Lower leg skin (tissue), 4 donors: ENCODE measurements at regions not wholly inside any gene's neighbourhood (a gene's known extent, or its start where the extent isn't known, plus 50 kb on each side); places are given as distances from the start of the nearest gene placed in this dataset.

Source experiments
- DNase-seq, 2 donors: peaks; one replicate each; pipeline ENCODE4 v3.0.0-alpha.2; 2019; ENCODE audit warnings: low spot score in 2 of 2
- H3K4me3 ChIP-seq: fragments of 200-600 bp; sonication (generic); 2 replicates; pipeline ENCODE4 v1.5.1; 2017; ENCODE audit warnings: mild to moderate bottlenecking, low read depth; ENCODE audit not compliant: poor library complexity, severe bottlenecking
- POLR2A ChIP-seq, 2 donors: fragments of 450-650 bp; IDR thresholded peaks; one replicate each; pipeline ENCODE4 v1.6.1; 2016 to 2017; ENCODE audit warnings: antibody characterized with exemption in 2 of 2, mild to moderate bottlenecking in 1 of 2, moderate library complexity in 1 of 2
- WGBS, 2 donors: methylation state at CpG; one replicate each; pipeline ENCODE4 v1.1.5; 2018; 5-methylcytosine and 5-hydroxymethylcytosine counted together
- intact Hi-C: fragments of 100-400 bp; cut with DNase I; formaldehyde crosslinking; loops from one replicate; pipeline ENCODE4 v1.15.0; 2023; ENCODE audit warnings: low total_unique reads
- TF ChIP-seq, protein P1 (sequence below), 3 donors: fragments of 450-650 bp; IDR thresholded peaks; one replicate each; pipeline ENCODE4 v1.5.1; 2016; ENCODE audit warnings: antibody characterized with exemption in 3 of 3, mild to moderate bottlenecking in 3 of 3, moderate library complexity in 2 of 3

DNA sequence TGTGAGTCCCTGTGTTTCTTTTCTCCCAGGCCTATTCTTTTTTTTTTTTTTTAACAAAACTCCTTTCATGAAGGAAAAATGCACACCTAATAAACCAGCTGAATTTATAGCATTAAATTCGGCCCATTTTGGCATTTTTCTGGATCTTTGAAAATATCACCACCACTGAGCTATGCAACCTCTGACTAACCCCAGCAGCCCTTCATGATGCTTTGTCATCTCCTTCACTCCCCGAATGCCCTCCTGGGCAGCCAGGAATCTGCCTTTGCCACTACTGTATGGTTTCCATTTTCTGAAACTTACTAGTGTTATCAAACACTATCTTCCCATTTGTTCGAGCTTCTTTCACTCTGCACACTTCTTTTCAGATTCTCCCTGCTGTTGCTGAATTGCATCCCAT, 97.9 kb downstream of the ZNF280B start:
- no peak for TF ChIP-seq POLR2A (IDR thresholded peaks at IDR 0.05)
- TF ChIP-seq, protein P1, sequence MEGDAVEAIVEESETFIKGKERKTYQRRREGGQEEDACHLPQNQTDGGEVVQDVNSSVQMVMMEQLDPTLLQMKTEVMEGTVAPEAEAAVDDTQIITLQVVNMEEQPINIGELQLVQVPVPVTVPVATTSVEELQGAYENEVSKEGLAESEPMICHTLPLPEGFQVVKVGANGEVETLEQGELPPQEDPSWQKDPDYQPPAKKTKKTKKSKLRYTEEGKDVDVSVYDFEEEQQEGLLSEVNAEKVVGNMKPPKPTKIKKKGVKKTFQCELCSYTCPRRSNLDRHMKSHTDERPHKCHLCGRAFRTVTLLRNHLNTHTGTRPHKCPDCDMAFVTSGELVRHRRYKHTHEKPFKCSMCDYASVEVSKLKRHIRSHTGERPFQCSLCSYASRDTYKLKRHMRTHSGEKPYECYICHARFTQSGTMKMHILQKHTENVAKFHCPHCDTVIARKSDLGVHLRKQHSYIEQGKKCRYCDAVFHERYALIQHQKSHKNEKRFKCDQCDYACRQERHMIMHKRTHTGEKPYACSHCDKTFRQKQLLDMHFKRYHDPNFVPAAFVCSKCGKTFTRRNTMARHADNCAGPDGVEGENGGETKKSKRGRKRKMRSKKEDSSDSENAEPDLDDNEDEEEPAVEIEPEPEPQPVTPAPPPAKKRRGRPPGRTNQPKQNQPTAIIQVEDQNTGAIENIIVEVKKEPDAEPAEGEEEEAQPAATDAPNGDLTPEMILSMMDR (IDR thresholded peaks at IDR 0.05), result no peak
- H3K4me3 ChIP-seq, result no peak overlapping the region
- intact Hi-C loops, result no loop called here
- DNase-seq, result peak in 1 of 2 donors; percentile 39
- WGBS, 2 donors, result 60 to 66% methylated on average over 3 of the region's 3 CpGs

DNA sequence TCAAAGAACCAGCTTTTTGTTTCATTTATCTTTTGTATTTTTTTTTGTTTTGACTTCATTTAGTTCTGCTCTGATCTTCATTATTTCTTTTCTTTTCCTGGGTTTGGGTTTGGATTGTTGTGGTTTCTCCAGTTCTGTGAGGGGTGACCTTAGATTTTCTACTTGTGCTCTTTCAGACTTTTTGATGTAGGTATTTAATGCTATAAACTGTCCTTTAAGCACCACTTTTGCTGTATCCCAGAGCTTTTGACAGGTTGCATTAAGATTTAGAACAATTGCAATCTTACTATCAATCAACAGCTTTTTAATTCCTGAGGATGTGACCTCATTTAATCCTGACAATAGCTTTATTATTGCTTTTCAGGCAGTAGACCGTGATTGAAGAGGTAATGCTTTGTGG, 94.3 kb downstream of the ZNF280B start:
- DNase-seq, result no peak
- 41 to 51% methylated on average over 1 of the region's 1 CpG for WGBS, 2 donors
- intact Hi-C loops, result no loop called here
- H3K4me3 ChIP-seq, result no peak overlapping the region
- TF ChIP-seq, protein P1 (IDR thresholded peaks at IDR 0.05), result no peak
- TF ChIP-seq POLR2A (IDR thresholded peaks at IDR 0.05), result no peak

DNA sequence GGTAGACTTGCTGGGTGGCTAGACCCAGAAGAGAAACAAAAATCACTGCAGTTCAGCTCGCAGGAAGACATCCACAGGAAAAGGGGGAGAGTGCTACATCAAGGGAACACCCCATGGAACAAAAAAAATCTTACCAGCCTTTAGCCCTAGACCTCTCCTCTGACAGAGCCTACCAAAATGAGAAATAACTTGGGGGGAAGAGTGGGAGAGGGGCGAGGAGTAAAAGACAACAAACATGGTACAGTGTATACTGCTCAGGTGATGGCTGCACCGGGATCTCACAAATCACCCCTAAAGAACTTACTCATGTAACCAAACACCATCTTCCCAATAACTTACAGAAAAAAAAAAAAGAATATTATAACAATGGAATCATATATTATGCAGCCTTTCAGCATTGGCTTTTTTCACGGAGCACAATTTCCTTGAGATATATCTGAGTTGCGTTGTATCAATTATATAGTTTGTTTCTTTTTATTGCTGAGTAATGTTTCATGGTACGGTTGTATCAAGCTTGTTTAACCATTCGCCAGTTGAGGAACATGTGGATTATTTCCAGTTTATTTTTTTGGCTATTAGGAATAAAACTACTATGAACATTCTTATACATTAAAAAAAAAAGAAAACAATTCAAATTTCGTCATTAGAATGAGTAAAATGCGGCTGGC, 90.9 kb downstream of the ZNF280B start:
- no peak for DNase-seq
- WGBS, 2 donors, result 80 to 83% methylated on average over 9 of the region's 9 CpGs
- H3K4me3 ChIP-seq, result no peak overlapping the region
- intact Hi-C loops, result no loop called here
- TF ChIP-seq POLR2A (IDR thresholded peaks at IDR 0.05), result no peak
- TF ChIP-seq, protein P1 (IDR thresholded peaks at IDR 0.05), result no peak

DNA sequence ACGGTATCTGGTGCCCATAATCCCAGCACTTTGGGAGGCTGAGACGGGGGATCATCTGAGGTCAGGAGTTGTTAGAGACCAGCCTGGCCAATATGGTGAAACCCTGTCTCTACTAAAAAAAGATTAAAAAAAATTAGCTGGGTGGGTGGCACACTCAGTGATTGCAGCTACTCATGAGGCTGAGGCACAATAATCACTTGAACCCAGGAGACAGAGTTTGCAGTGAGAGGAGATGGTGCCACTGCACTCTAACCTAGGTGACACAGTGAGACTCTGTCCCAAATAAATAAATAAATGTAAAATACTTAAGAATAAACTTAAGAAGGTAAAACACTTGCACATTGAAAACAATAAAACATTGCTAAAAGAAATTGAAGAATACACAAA, 90.4 kb downstream of the ZNF280B start:
- H3K4me3 ChIP-seq, result no peak overlapping the region
- no peak for TF ChIP-seq POLR2A (IDR thresholded peaks at IDR 0.05)
- TF ChIP-seq, protein P1 (IDR thresholded peaks at IDR 0.05), result no peak
- intact Hi-C loops, result no loop called here
- 91% methylated on average over 2 of the region's 2 CpGs for WGBS, 2 donors
- DNase-seq, result peak in 1 of 2 donors; percentile 23

DNA sequence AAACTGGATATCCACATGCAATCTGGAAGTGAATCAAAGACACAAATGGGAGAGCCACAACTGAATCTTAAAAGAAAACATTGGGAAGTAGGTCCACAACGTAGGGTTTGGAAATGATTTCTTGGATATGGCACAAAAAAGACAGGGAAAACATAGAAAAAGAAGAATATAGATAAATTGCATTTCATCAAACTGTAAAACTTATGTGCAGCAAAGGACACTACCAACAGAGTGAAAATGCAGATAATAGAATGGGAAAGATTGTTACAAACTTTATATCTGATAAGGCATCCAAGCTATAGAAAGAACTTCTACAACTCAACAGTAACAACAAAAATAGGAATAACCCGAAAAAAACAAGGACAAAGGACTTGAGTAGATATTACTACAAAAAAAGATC, 89.6 kb downstream of the ZNF280B start:
- H3K4me3 ChIP-seq, result no peak overlapping the region
- DNase-seq, result no peak
- 66 to 69% methylated on average over 2 of the region's 2 CpGs for WGBS, 2 donors
- TF ChIP-seq, protein P1 (IDR thresholded peaks at IDR 0.05), result no peak
- no peak for TF ChIP-seq POLR2A (IDR thresholded peaks at IDR 0.05)
- intact Hi-C loops, result no loop called here

DNA sequence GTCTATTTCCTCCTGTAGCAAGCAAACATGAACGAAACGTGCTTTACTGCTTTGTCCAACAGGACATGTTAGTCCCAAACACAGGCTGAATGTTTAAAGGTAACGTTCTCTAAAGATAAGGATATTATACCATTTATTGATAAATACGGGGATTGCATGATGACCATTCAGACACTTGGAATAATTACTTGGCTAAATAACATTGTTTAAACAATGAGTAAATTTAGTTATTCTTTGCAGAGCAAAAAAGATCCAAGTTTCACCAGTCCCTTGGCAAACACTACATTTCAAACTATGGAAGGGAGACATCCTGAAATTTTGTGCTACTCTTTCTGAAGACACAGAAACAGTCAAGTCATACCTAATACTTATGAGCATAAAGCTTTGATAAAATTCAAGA, 88.0 kb downstream of the ZNF280B start:
- intact Hi-C loops, result no loop called here
- TF ChIP-seq, protein P1 (IDR thresholded peaks at IDR 0.05), result no peak
- TF ChIP-seq POLR2A (IDR thresholded peaks at IDR 0.05), result no peak
- H3K4me3 ChIP-seq, result no peak overlapping the region
- WGBS, 2 donors, result 75 to 77% methylated on average over 4 of the region's 4 CpGs
- DNase-seq, result no peak
